Stimulated activated CD8-positive, alpha-beta memory T cell treated with anti-CD3 and anti-CD28 coated beads, Interleukin-4, amount 100 ng/mL, for 24 hours (primary cell): ENCODE measurements at regions not wholly inside any gene's neighbourhood (a gene's known extent, or its start where the extent isn't known, plus 50 kb on each side); places are given as distances from the start of the nearest gene placed in this dataset.
"Not testable (repeated sequence)": the region's sequence is repeated elsewhere in the genome, so short reads cannot be mapped to it uniquely, and the experiment has no call there.

ENCODE experiments used
- DNase-seq: peaks from one replicate; pipeline ENCODE4 v3.0.0-alpha.2; 2020; ENCODE audit warnings: low read depth

GRCh38 chr16:52386694-52387093 lies 160.2 kb downstream of the TOX3 start:
- DNase-seq = no peak

GRCh38 chr16:52384378-52384777 lies 162.6 kb downstream of the TOX3 start:
- no peak for DNase-seq

GRCh38 chr16:52383640-52384292 lies 163.2 kb downstream of the TOX3 start:
- DNase-seq = no peak

- DNase-seq = no peak
Observed at GRCh38 chr16:52383119-52383518, 163.8 kb downstream of the TOX3 start.

GRCh38 chr16:52379551-52379950 lies 167.4 kb downstream of the TOX3 start:
- DNase-seq = no peak

- no peak for DNase-seq
Observed at GRCh38 chr16:52376676-52377280, 170.2 kb downstream of the TOX3 start.

- no peak for DNase-seq
Observed at GRCh38 chr16:52372313-52372712, 174.6 kb downstream of the TOX3 start.

GRCh38 chr16:52368859-52369258 lies 178.1 kb downstream of the TOX3 start:
- DNase-seq = no peak

GRCh38 chr16:52367821-52368220 lies 179.1 kb downstream of the TOX3 start:
- DNase-seq = no peak

- no peak for DNase-seq
Observed at GRCh38 chr16:52366983-52367382, 180.0 kb downstream of the TOX3 start.

GRCh38 chr16:52364500-52364899 lies 182.4 kb downstream of the TOX3 start:
- no peak for DNase-seq

- no peak for DNase-seq
Observed at GRCh38 chr16:52363082-52363481, 183.9 kb downstream of the TOX3 start.

GRCh38 chr16:52357711-52358110 lies 189.2 kb downstream of the TOX3 start:
- DNase-seq = no peak

- DNase-seq = no peak
Observed at GRCh38 chr16:52353249-52353648, 193.7 kb downstream of the TOX3 start.

GRCh38 chr16:52351451-52351850 lies 195.5 kb downstream of the TOX3 start:
- no peak for DNase-seq

GRCh38 chr16:52350031-52350642 lies 196.8 kb downstream of the TOX3 start:
- DNase-seq = no peak

- no peak for DNase-seq
Observed at GRCh38 chr16:52346709-52347108, 200.2 kb downstream of the TOX3 start.

- DNase-seq = not testable (repeated sequence)
Observed at GRCh38 chr16:52333673-52334072, 213.3 kb downstream of the TOX3 start.

GRCh38 chr16:52320930-52321439 lies 226.0 kb downstream of the TOX3 start:
- no peak for DNase-seq

GRCh38 chr16:52318302-52319009 lies 228.5 kb downstream of the TOX3 start:
- DNase-seq = no peak

GRCh38 chr16:52316241-52316640 lies 230.7 kb downstream of the TOX3 start:
- no peak for DNase-seq

GRCh38 chr16:52312716-52313115 lies 234.2 kb downstream of the TOX3 start:
- no peak for DNase-seq
